HepG2 (cell line): ENCODE measurements at regions not wholly inside any gene's neighbourhood (a gene's known extent, or its start where the extent isn't known, plus 50 kb on each side); places are given as distances from the start of the nearest gene placed in this dataset.

ENCODE experiments used
- CTCF ChIP-seq: sonication (generic); formaldehyde crosslinking; IDR thresholded peaks from 2 replicates; pipeline ENCODE4 v1.5.0; 2020; ENCODE audit warnings: mild to moderate bottlenecking, missing genetic modification reagents, moderate library complexity
- MAFK ChIP-seq, 2 experiments: IDR thresholded peaks in 1 of 2; conservative IDR thresholded peaks in 1 of 2; 2 replicates each; pipeline ENCODE4 v1.6.1; 2011; ENCODE audit warnings: improper control_type of control experiment in 2 of 2, low read length in 2 of 2
- ZNF383 ChIP-seq: sonication (generic); formaldehyde crosslinking; IDR thresholded peaks from 2 replicates; pipeline ENCODE4 v1.4.0; 2020; ENCODE audit warnings: missing genetic modification reagents, mild to moderate bottlenecking, borderline replicate concordance

- no peak for TF ChIP-seq CTCF
- no peak for TF ChIP-seq MAFK (conservative IDR thresholded peaks at IDR 0.05 in 1 of 2, IDR thresholded peaks at IDR 0.05 in 1 of 2; ENCODE audit: low read length in 2 of 2)
- TF ChIP-seq ZNF383 (CRISPR knock-in tag) = no peak
Measured at GRCh38 chr2:137846993-137847392, 117.3 kb upstream of the HNMT start.
